BJ (cell line): ENCODE measurements at regions not wholly inside any gene's neighbourhood (a gene's known extent, or its start where the extent isn't known, plus 50 kb on each side); places are given as distances from the start of the nearest gene placed in this dataset.

Experiments
- CTCF ChIA-PET: fragments of 350-600 bp; formaldehyde crosslinking; extraction: SDS; loops from one replicate; lab custom pipeline; 2021; ENCODE audit warnings: antibody characterized with exemption, inconsistent platforms; lab: Yijun Ruan, JAX
- POLR2A ChIA-PET: fragments of 300-600 bp; sonication (Branson Sonifier 250); formaldehyde crosslinking; extraction: SDS; loops from one replicate; lab custom pipeline; 2021; ENCODE audit warnings: antibody characterized with exemption; lab: Charles Lee
- DNase-seq: peaks from one replicate; pipeline ENCODE4 v3.0.0-alpha.2; 2011; ENCODE audit warnings: low read depth
- H3K27me3 ChIP-seq: 2 replicates; pipeline ENCODE4 v1.6.0; 2011; ENCODE audit warnings: low read length; ENCODE audit not compliant: control insufficient read depth, insufficient read depth
- H3K36me3 ChIP-seq: 2 replicates; pipeline ENCODE4 v1.5.1; 2011; ENCODE audit warnings: low read length; ENCODE audit not compliant: control insufficient read depth, insufficient read depth
- H3K4me3 ChIP-seq: 2 replicates; pipeline ENCODE4 v1.5.1; 2011; ENCODE audit warnings: low read depth, mild to moderate bottlenecking, control low read depth, low read length
- CTCF ChIP-seq: IDR thresholded peaks from 2 replicates; pipeline ENCODE4 v1.5.1; 2011; ENCODE audit warnings: low read depth, mild to moderate bottlenecking, control low read depth, inconsistent platforms, low read length, moderate library complexity; ENCODE audit not compliant: insufficient read depth

- CTCF ChIA-PET, result no interaction called here
- Histone ChIP-seq H3K27me3 (no peaks in the 10 kb centered on the region), H3K4me3 (no peak overlapping the region), H3K36me3 (no peaks in the 10 kb centered on the region)
- POLR2A ChIA-PET, result no interaction called here
- DNase-seq, result no peak
- no peak for TF ChIP-seq CTCF
Measured at GRCh38 chr11:96967616-96968015, 577.8 kb downstream of the JRKL start.

GRCh38 chr11:96969251-96969650 is 579.4 kb downstream of the JRKL start:
- no peak for DNase-seq
- ChIA-PET CTCF (no interaction called here), POLR2A (no interaction called here)
- H3K4me3 ChIP-seq, result no peak overlapping the region
- H3K27me3 ChIP-seq, result no peaks in the 10 kb centered on the region
- no peaks in the 10 kb centered on the region for H3K36me3 ChIP-seq
- no peak for TF ChIP-seq CTCF

GRCh38 chr11:96978751-96979150 is 588.9 kb downstream of the JRKL start:
- no peak overlapping the region for H3K4me3 ChIP-seq
- no peaks in the 10 kb centered on the region for H3K27me3 ChIP-seq
- ChIA-PET POLR2A (no interaction called here), CTCF (no interaction called here)
- no peak for DNase-seq
- TF ChIP-seq CTCF, result no peak
- H3K36me3 ChIP-seq, result no peaks in the 10 kb centered on the region

- CTCF ChIA-PET, result no interaction called here
- TF ChIP-seq CTCF, result no peak
- H3K4me3 ChIP-seq, result no peak overlapping the region
- H3K27me3 ChIP-seq, result no peaks in the 10 kb centered on the region
- no peaks in the 10 kb centered on the region for H3K36me3 ChIP-seq
- POLR2A ChIA-PET, result no interaction called here
- DNase-seq, result no peak
Measured at GRCh38 chr11:96986516-96986915, 596.7 kb downstream of the JRKL start.

GRCh38 chr11:96990914-96991313 is 601.1 kb downstream of the JRKL start:
- no peaks in the 10 kb centered on the region for H3K27me3 ChIP-seq
- POLR2A ChIA-PET, result no interaction called here
- DNase-seq, result no peak
- CTCF ChIA-PET, result no interaction called here
- H3K36me3 ChIP-seq, result no peaks in the 10 kb centered on the region
- H3K4me3 ChIP-seq, result no peak overlapping the region
- no peak for TF ChIP-seq CTCF
